Activated CD8-positive, alpha-beta memory T cell treated with anti-CD3 and anti-CD28 coated beads, Interleukin-2, amount 50 U/mL, for 48 hours (primary cell): ENCODE measurements at regions not wholly inside any gene's neighbourhood (a gene's known extent, or its start where the extent isn't known, plus 50 kb on each side); places are given as distances from the start of the nearest gene placed in this dataset.
"Not testable (repeated sequence)": the region's sequence is repeated elsewhere in the genome, so short reads cannot be mapped to it uniquely, and the experiment has no call there.

Source experiments
- DNase-seq: peaks from one replicate; pipeline ENCODE4 v3.0.0-alpha.2; 2020

- DNase-seq = no peak
These were observed 218.3 kb upstream of the HAND2 start for GRCh38 chr4:173748353-173748752.

GRCh38 chr4:173747537-173748257 is 217.7 kb upstream of the HAND2 start:
- no peak for DNase-seq

- DNase-seq = no peak
These were observed 216.4 kb upstream of the HAND2 start for GRCh38 chr4:173746424-173746823.

GRCh38 chr4:173745765-173746164 is 215.7 kb upstream of the HAND2 start:
- DNase-seq = no peak

GRCh38 chr4:173736840-173737239 is 206.8 kb upstream of the HAND2 start:
- DNase-seq = no peak

- no peak for DNase-seq
These were observed 205.6 kb upstream of the HAND2 start for GRCh38 chr4:173735585-173735984.

GRCh38 chr4:173735049-173735448 is 205.0 kb upstream of the HAND2 start:
- DNase-seq = no peak

GRCh38 chr4:173731257-173731656 is 201.2 kb upstream of the HAND2 start:
- DNase-seq = no peak

- no peak for DNase-seq
These were observed 192.0 kb upstream of the HAND2 start for GRCh38 chr4:173722075-173722474.

GRCh38 chr4:173718504-173718903 is 188.5 kb upstream of the HAND2 start:
- DNase-seq = not testable (repeated sequence)

- DNase-seq = no peak
These were observed 187.6 kb upstream of the HAND2 start for GRCh38 chr4:173717581-173717980.

GRCh38 chr4:173714456-173714855 is 184.4 kb upstream of the HAND2 start:
- no peak for DNase-seq

GRCh38 chr4:173713026-173713425 is 183.0 kb upstream of the HAND2 start:
- DNase-seq = no peak

GRCh38 chr4:173707658-173708419 is 177.8 kb upstream of the HAND2 start:
- DNase-seq = no peak

- DNase-seq = no peak
These were observed 174.2 kb upstream of the HAND2 start for GRCh38 chr4:173704201-173704600.

GRCh38 chr4:173703021-173703420 is 173.0 kb upstream of the HAND2 start:
- no peak for DNase-seq

- DNase-seq = no peak
These were observed 170.6 kb upstream of the HAND2 start for GRCh38 chr4:173700650-173701049.

- DNase-seq = no peak
These were observed 169.9 kb upstream of the HAND2 start for GRCh38 chr4:173699841-173700475.

- no peak for DNase-seq
These were observed 168.7 kb upstream of the HAND2 start for GRCh38 chr4:173698557-173699262.

GRCh38 chr4:173697840-173698239 is 167.8 kb upstream of the HAND2 start:
- DNase-seq = no peak

- DNase-seq = no peak
These were observed 166.5 kb upstream of the HAND2 start for GRCh38 chr4:173696551-173696950.

GRCh38 chr4:173696011-173696410 is 166.0 kb upstream of the HAND2 start:
- no peak for DNase-seq

- no peak for DNase-seq
These were observed 155.8 kb upstream of the HAND2 start for GRCh38 chr4:173685831-173686210.
